GM23338 (cell line): ENCODE measurements at regions not wholly inside any gene's neighbourhood (a gene's known extent, or its start where the extent isn't known, plus 50 kb on each side); places are given as distances from the start of the nearest gene placed in this dataset.

Experiments used
- CREB1 ChIP-seq: fragments of 250-450 bp; sonication (Bioruptor Pico); IDR thresholded peaks from 2 replicates; pipeline ENCODE4 v1.5.0; 2020; ENCODE audit warnings: low read depth, mild to moderate bottlenecking, moderate library complexity
- CTCF ChIP-seq, 2 experiments: fragments of 200-600 bp in 1 of 2; sonication (generic) in 1 of 2; conservative IDR thresholded peaks; 2 replicates each; pipeline versions ENCODE4 v1.5.1 to v1.6.1; 2016 to 2017; ENCODE audit warnings: antibody characterized with exemption in 2 of 2, low read depth in 2 of 2, mild to moderate bottlenecking in 2 of 2, moderate library complexity in 1 of 2
- EZH2 ChIP-seq: fragments of 200-600 bp; sonication (generic); IDR thresholded peaks from one replicate; pipeline ENCODE4 v1.8.0; 2017; ENCODE audit warnings: antibody characterized with exemption, mild to moderate bottlenecking, low read depth; ENCODE audit not compliant: unreplicated experiment
- EZH2phosphoT487 ChIP-seq: fragments of 200-600 bp; sonication (generic); IDR thresholded peaks from one replicate; pipeline ENCODE4 v1.8.1; 2018; ENCODE audit warnings: antibody characterized with exemption; ENCODE audit not compliant: unreplicated experiment
- JUNB ChIP-seq: IDR thresholded peaks from one replicate; pipeline ENCODE4 v1.6.1; 2016; ENCODE audit warnings: antibody characterized with exemption; ENCODE audit not compliant: unreplicated experiment
- POLR2AphosphoS5 ChIP-seq: IDR thresholded peaks from 2 replicates; pipeline ENCODE4 v1.6.1; 2016; ENCODE audit warnings: antibody characterized with exemption, low read depth
- STAT1 ChIP-seq: IDR thresholded peaks from one replicate; pipeline ENCODE4 v1.6.1; 2016; ENCODE audit warnings: antibody characterized with exemption; ENCODE audit not compliant: unreplicated experiment
- ZNF114 ChIP-seq: fragments of 250-450 bp; sonication (Bioruptor Pico); IDR thresholded peaks from 2 replicates; pipeline ENCODE4 v1.5.0; 2020; ENCODE audit warnings: mild to moderate bottlenecking, moderate library complexity
- ZNF331 ChIP-seq: fragments of 250-450 bp; sonication (Bioruptor Pico); IDR thresholded peaks from 2 replicates; pipeline ENCODE4 v1.5.0; 2020; ENCODE audit warnings: low read depth, mild to moderate bottlenecking, moderate library complexity
- TF ChIP-seq, protein P1 (sequence below): fragments of 250-450 bp; sonication (Bioruptor Pico); IDR thresholded peaks from 2 replicates; pipeline ENCODE4 v1.5.0; 2020; ENCODE audit warnings: mild to moderate bottlenecking, moderate library complexity

- no peak for TF ChIP-seq CTCF (conservative IDR thresholded peaks at IDR 0.05; ENCODE audit: low read depth in 2 of 2)
- no peak for TF ChIP-seq EZH2
- TF ChIP-seq POLR2AphosphoS5: no peak
- TF ChIP-seq CREB1 (CRISPR knock-in tag): no peak
- no peak for TF ChIP-seq EZH2phosphoT487
- TF ChIP-seq ZNF331 (CRISPR knock-in tag): no peak
- TF ChIP-seq, protein P1, sequence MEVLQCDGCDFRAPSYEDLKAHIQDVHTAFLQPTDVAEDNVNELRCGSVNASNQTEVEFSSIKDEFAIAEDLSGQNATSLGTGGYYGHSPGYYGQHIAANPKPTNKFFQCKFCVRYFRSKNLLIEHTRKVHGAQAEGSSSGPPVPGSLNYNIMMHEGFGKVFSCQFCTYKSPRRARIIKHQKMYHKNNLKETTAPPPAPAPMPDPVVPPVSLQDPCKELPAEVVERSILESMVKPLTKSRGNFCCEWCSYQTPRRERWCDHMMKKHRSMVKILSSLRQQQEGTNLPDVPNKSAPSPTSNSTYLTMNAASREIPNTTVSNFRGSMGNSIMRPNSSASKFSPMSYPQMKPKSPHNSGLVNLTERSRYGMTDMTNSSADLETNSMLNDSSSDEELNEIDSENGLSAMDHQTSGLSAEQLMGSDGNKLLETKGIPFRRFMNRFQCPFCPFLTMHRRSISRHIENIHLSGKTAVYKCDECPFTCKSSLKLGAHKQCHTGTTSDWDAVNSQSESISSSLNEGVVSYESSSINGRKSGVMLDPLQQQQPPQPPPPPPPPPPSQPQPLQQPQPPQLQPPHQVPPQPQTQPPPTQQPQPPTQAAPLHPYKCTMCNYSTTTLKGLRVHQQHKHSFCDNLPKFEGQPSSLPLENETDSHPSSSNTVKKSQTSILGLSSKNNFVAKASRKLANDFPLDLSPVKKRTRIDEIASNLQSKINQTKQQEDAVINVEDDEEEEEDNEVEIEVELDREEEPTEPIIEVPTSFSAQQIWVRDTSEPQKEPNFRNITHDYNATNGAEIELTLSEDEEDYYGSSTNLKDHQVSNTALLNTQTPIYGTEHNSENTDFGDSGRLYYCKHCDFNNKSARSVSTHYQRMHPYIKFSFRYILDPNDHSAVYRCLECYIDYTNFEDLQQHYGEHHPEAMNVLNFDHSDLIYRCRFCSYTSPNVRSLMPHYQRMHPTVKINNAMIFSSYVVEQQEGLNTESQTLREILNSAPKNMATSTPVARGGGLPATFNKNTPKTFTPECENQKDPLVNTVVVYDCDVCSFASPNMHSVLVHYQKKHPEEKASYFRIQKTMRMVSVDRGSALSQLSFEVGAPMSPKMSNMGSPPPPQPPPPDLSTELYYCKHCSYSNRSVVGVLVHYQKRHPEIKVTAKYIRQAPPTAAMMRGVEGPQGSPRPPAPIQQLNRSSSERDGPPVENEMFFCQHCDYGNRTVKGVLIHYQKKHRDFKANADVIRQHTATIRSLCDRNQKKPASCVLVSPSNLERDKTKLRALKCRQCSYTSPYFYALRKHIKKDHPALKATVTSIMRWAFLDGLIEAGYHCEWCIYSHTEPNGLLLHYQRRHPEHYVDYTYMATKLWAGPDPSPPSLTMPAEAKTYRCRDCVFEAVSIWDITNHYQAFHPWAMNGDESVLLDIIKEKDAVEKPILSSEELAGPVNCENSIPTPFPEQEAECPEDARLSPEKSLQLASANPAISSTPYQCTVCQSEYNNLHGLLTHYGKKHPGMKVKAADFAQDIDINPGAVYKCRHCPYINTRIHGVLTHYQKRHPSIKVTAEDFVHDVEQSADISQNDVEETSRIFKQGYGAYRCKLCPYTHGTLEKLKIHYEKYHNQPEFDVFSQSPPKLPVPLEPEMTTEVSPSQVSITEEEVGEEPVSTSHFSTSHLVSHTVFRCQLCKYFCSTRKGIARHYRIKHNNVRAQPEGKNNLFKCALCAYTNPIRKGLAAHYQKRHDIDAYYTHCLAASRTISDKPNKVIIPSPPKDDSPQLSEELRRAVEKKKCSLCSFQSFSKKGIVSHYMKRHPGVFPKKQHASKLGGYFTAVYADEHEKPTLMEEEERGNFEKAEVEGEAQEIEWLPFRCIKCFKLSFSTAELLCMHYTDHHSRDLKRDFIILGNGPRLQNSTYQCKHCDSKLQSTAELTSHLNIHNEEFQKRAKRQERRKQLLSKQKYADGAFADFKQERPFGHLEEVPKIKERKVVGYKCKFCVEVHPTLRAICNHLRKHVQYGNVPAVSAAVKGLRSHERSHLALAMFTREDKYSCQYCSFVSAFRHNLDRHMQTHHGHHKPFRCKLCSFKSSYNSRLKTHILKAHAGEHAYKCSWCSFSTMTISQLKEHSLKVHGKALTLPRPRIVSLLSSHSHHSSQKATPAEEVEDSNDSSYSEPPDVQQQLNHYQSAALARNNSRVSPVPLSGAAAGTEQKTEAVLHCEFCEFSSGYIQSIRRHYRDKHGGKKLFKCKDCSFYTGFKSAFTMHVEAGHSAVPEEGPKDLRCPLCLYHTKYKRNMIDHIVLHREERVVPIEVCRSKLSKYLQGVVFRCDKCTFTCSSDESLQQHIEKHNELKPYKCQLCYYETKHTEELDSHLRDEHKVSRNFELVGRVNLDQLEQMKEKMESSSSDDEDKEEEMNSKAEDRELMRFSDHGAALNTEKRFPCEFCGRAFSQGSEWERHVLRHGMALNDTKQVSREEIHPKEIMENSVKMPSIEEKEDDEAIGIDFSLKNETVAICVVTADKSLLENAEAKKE (CRISPR knock-in tag): no peak
- no peak for TF ChIP-seq JUNB
- no peak for TF ChIP-seq STAT1
- no peak for TF ChIP-seq ZNF114 (CRISPR knock-in tag)
Observed at GRCh38 chr6:25220857-25221256, 58.3 kb upstream of the CARMIL1 start.
